ENCODE measurements at regions not wholly inside any gene's neighbourhood (a gene's known extent, or its start where the extent isn't known, plus 50 kb on each side); places are given as distances from the start of the nearest gene placed in this dataset.

DNA sequence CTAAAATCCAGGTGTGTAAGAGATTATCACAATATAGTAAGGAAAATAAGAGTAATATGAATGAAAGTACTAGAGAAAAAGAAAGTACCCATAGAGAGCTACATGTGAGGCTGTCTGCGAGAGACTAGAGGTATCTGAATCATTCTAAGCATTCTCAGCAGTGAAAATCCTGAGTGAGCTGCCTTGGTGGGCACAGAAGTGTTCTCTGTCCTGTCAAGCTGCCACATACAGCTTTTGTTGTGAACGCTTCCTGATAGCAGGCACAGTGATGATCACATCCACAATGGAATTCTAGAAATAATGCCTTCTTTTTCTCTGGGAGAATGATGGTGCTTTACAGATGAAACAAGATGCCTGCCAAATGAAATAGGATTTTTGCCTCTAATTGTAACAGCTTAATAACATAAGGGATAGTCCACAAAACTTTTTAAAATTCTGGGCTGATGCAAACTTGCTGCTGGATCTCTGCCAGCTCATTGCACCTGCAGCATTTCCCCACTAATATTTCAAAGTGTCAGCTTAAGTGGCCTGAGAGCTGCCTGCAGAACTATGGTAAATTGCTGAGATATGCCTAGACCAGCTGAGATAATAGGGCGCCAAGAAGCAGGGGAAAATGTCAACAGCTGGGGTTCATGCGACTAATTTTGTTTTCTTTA is 620.5 kb downstream of the DOK5 start:
- H3K27ac ChIP-seq (ENCODE audit: low read length in 2 of 2) = no peak overlapping the region
- no peaks in the 10 kb centered on the region for H3K27me3 ChIP-seq (replicated peaks in 1 of 4; ENCODE audit: control extremely low read depth in 1 of 4, control insufficient read depth in 3 of 4, insufficient read depth in 4 of 4, low read length in 3 of 4)
- ChIA-PET POLR2A (no interaction called here), CTCF (no interaction called here)
- H3K9me3 ChIP-seq (ENCODE audit: control extremely low read depth in 1 of 3, control insufficient read depth in 2 of 3, insufficient read depth in 1 of 3, low read length in 2 of 3) = peaks cover 0 to 10% (median 0%) of the 10 kb centered on the region in 3 donors
- no peak overlapping the region for H3K27ac Mint-ChIP-seq
- ATAC-seq (ENCODE audit: low read depth) (no peak), DNase-seq (no peak)
- no peaks in the 10 kb centered on the region for H3K79me2 ChIP-seq (ENCODE audit: control insufficient read depth, insufficient read depth, low read length)
- no peaks in the 10 kb centered on the region for H3K36me3 ChIP-seq (replicated peaks in 1 of 2; ENCODE audit: control extremely low read depth in 1 of 2, control insufficient read depth in 1 of 2, extremely low read depth in 1 of 2, insufficient read depth in 2 of 2, low read length in 1 of 2)
- H2AFZ ChIP-seq (ENCODE audit: insufficient read depth, low read depth, low read length, poor library complexity, severe bottlenecking) = no peak overlapping the region
- H3K27me3 Mint-ChIP-seq = no peaks in the 10 kb centered on the region
- no peak for TF ChIP-seq EZH2 (IDR thresholded peaks at IDR 0.05; ENCODE audit: borderline replicate concordance, insufficient read depth, low read depth, low read length, poor library complexity, severe bottlenecking)
- TF ChIP-seq, protein P1, sequence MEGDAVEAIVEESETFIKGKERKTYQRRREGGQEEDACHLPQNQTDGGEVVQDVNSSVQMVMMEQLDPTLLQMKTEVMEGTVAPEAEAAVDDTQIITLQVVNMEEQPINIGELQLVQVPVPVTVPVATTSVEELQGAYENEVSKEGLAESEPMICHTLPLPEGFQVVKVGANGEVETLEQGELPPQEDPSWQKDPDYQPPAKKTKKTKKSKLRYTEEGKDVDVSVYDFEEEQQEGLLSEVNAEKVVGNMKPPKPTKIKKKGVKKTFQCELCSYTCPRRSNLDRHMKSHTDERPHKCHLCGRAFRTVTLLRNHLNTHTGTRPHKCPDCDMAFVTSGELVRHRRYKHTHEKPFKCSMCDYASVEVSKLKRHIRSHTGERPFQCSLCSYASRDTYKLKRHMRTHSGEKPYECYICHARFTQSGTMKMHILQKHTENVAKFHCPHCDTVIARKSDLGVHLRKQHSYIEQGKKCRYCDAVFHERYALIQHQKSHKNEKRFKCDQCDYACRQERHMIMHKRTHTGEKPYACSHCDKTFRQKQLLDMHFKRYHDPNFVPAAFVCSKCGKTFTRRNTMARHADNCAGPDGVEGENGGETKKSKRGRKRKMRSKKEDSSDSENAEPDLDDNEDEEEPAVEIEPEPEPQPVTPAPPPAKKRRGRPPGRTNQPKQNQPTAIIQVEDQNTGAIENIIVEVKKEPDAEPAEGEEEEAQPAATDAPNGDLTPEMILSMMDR (IDR thresholded peaks at IDR 0.05) = no peak
- H3K9ac ChIP-seq (ENCODE audit: low read length) = no peak overlapping the region
- no peaks in the 10 kb centered on the region for H4K20me1 ChIP-seq (ENCODE audit: control insufficient read depth, insufficient read depth, low read length, poor library complexity, severe bottlenecking)
- no peak overlapping the region for H3K4me2 ChIP-seq (replicated peaks; ENCODE audit: low read depth, low read length, poor library complexity, severe bottlenecking)
- no peaks in the 10 kb centered on the region for H3K9me3 Mint-ChIP-seq (ENCODE audit: insufficient read depth)
- H3K4me3 ChIP-seq (ENCODE audit: control extremely low read depth in 1 of 5, extremely low read depth in 1 of 5, insufficient read depth in 1 of 5, low read depth in 2 of 5, low read length in 4 of 5) = no peak overlapping the region
- H3K4me3 Mint-ChIP-seq = no peak overlapping the region
- no peaks in the 10 kb centered on the region for H3K4me1 Mint-ChIP-seq
- 64% methylated on average over 2 of the region's 4 CpGs for WGBS (ENCODE audit: insufficient coverage)
- intact Hi-C loops (cut with micrococcal nuclease) = no loop called here
- no peaks in the 10 kb centered on the region for H3K4me1 ChIP-seq (ENCODE audit: control insufficient read depth in 2 of 2, insufficient read depth in 2 of 2, low read length in 2 of 2)

DNA sequence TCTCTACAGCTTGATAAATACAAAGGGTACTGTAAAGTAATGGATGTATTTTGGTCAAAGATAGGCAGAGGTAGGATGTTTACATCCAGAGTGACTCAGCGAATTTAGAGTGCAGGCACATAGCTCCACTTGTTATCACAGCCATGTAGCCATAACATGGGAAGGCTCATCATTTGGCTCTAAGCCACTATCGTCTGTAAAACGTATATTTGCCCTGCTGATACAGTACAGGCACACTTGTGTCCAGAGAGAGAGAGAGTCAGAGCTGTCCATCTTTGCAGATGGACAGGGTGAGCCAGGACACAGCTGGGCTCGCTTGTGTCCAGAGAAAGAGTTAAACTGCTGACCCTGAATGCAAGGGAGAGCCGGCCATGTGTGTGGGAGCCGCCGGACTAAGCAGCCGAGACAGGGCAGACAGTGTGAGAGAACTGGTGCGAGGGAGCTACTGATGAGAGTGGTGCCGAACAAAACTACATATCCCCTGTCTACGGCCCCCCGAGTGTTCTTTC is 619.0 kb downstream of the DOK5 start:
- Histone ChIP-seq H3K9me3 (ENCODE audit: control extremely low read depth in 1 of 3, control insufficient read depth in 2 of 3, insufficient read depth in 1 of 3, low read length in 2 of 3) (peaks cover 0 to 10% (median 0%) of the 10 kb centered on the region in 3 donors), H3K4me3 (ENCODE audit: control extremely low read depth in 1 of 5, extremely low read depth in 1 of 5, insufficient read depth in 1 of 5, low read depth in 2 of 5, low read length in 4 of 5) (no peak overlapping the region), H3K36me3 (replicated peaks in 1 of 2; ENCODE audit: control extremely low read depth in 1 of 2, control insufficient read depth in 1 of 2, extremely low read depth in 1 of 2, insufficient read depth in 2 of 2, low read length in 1 of 2) (no peaks in the 10 kb centered on the region), H4K20me1 (ENCODE audit: control insufficient read depth, insufficient read depth, low read length, poor library complexity, severe bottlenecking) (no peaks in the 10 kb centered on the region), H3K27ac (ENCODE audit: low read length in 2 of 2) (no peak overlapping the region), H3K4me2 (replicated peaks; ENCODE audit: low read depth, low read length, poor library complexity, severe bottlenecking) (no peak overlapping the region), H2AFZ (ENCODE audit: insufficient read depth, low read depth, low read length, poor library complexity, severe bottlenecking) (no peak overlapping the region), H3K9ac (ENCODE audit: low read length) (no peak overlapping the region), H3K79me2 (ENCODE audit: control insufficient read depth, insufficient read depth, low read length) (no peaks in the 10 kb centered on the region), H3K27me3 (replicated peaks in 1 of 4; ENCODE audit: control extremely low read depth in 1 of 4, control insufficient read depth in 3 of 4, insufficient read depth in 4 of 4, low read length in 3 of 4) (no peaks in the 10 kb centered on the region), H3K4me1 (ENCODE audit: control insufficient read depth in 2 of 2, insufficient read depth in 2 of 2, low read length in 2 of 2) (no peaks in the 10 kb centered on the region)
- intact Hi-C loops (cut with micrococcal nuclease) = no loop called here
- WGBS (ENCODE audit: insufficient coverage) = 84% methylated on average over 11 of the region's 12 CpGs
- Mint-ChIP-seq H3K4me3 (no peak overlapping the region), H3K27ac (no peak overlapping the region), H3K27me3 (no peaks in the 10 kb centered on the region), H3K4me1 (no peaks in the 10 kb centered on the region), H3K9me3 (ENCODE audit: insufficient read depth) (no peaks in the 10 kb centered on the region)
- ChIA-PET POLR2A (no interaction called here), CTCF (no interaction called here)
- TF ChIP-seq EZH2 (IDR thresholded peaks at IDR 0.05; ENCODE audit: borderline replicate concordance, insufficient read depth, low read depth, low read length, poor library complexity, severe bottlenecking) = no peak
- TF ChIP-seq, protein P1 (IDR thresholded peaks at IDR 0.05) = no peak
- DNase-seq (no peak), ATAC-seq (ENCODE audit: low read depth) (no peak)
